Activated gamma-delta T cell treated with Interleukin-2 at 50 U/mL for 16 hours (primary cell): ENCODE measurements at regions not wholly inside any gene's neighbourhood (a gene's known extent, or its start where the extent isn't known, plus 50 kb on each side); places are given as distances from the start of the nearest gene placed in this dataset.
"Not testable (repeated sequence)": the region's sequence is repeated elsewhere in the genome, so short reads cannot be mapped to it uniquely, and the experiment has no call there.

Source experiments
- DNase-seq: peaks from one replicate; pipeline ENCODE4 v3.0.0-alpha.2; 2020

GRCh38 chr5:81823736-81824135, 72.8 kb upstream of the SSBP2 start:
- DNase-seq = not testable (repeated sequence)

DNA sequence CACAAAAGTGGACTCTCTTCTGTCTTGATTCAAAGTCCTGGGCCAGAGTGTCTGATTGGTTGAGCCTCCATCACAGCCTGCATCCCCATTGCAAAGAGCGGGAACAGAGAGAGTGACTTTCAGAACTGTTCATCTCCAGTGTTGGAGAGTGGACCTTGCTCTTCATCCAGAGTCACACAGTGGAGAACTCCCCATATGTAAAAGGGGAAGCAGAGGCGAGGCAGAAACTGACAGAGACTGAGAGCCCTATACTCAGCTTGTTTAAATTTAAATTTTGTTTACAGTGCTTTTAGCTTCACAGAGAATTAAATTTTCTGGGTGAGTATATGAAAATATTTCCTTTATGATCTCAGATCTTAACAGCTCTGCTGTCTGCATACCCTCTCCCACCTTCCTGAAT, 70.0 kb upstream of the SSBP2 start:
- no peak for DNase-seq

DNA sequence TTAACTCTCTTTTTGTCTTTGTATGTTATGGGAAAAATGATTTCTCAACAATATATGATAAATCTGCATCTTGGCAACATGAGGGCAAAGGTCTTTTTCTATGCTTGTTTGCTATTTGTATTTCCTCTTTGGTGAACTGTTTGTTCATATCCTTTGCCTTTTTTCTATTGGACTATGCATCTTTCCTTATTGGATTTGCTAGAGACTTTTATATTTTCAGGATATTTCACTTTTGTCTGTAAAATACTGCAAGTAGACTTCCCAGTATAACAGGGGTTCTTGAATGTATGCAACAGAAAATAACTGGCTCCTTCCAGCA, 69.4 kb upstream of the SSBP2 start:
- DNase-seq = no peak

GRCh38 chr5:81819556-81820317, 68.8 kb upstream of the SSBP2 start:
- no peak for DNase-seq

GRCh38 chr5:81817980-81818379, 67.1 kb upstream of the SSBP2 start:
- DNase-seq = no peak

DNA sequence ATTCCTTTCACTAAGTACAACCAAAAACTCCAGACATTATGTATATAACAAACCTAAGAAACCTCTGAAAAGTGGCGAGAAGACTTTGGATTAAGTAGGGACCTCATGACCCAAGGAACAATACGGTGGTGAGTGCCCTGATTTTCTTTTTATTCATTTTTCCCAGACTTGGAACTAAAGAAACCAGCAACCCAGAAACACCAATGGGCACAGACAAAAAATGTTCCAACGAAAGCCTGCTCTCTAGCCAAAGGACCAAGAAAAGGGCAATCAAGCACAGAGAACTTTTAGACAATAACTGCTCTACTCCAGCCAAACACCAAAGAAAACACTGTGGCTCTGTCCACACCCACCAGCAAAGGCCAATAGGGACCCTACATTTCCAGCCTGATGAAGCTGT, 66.2 kb upstream of the SSBP2 start:
- no peak for DNase-seq

DNA sequence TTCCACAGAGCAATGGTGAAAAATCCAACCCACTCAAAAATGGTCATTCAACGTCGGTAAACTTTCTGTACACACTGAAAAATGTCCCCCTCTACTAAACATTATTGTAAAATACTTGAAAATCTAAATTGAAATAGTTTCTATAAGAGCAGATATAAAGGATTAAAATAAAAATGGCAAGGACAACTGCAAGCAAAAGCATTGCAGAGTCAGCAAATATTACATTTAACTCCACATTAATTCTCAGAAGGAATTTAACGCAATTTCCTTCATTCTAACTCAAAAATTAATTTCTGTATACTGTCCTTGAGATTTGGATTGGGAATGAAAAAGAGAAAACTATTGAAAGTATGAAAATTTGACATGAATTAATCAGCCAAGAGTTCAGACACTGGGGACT, 64.4 kb upstream of the SSBP2 start:
- DNase-seq = no peak

- no peak for DNase-seq
Observed at GRCh38 chr5:81808106-81808505, 57.2 kb upstream of the SSBP2 start.

GRCh38 chr5:81805086-81805485, 54.2 kb upstream of the SSBP2 start:
- DNase-seq = no peak

DNA sequence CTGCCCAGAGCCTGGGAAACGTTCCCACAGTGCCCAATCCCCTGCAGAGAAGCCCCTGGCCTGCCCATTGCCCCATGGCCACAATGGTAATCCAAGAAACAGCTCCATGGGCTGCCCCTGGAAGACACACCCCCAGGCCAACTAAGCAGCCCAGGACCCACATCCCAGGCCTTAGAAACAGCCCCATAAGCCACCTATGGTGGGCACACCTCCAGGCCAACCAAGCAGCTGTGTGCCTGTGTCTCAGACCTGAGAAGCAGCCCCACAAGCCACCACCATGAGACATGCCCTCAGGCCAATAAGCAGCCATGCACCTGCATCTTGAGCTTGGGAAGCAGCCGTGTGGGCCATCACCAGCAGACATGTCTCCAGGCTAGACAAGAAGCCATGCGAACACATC, 52.9 kb upstream of the SSBP2 start:
- no peak for DNase-seq

- no peak for DNase-seq
Observed at GRCh38 chr5:81802625-81803024, 51.7 kb upstream of the SSBP2 start.

DNA sequence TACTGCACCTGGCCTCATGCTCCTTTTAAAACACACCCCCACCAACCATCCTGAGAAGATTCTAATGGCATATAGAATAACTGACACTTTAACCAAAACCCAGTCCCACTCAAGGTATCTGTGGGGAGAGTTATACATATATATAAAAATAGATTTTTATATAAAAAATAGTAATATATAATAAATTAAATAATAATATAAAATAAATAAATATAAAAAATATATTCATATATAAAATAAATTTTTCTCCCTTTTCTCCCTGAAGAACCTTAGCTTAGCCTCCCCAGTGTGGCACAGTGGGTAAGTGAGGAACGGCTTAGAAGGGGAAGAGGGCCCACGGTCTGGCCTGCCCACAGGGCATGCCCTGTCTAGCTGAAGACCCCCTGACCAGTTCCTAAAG, 51.1 kb upstream of the SSBP2 start:
- DNase-seq = no peak

GRCh38 chr5:81800797-81801196, 49.9 kb upstream of the SSBP2 start:
- DNase-seq = no peak
